GM19025 (cell line): ENCODE measurements at regions not wholly inside any gene's neighbourhood (a gene's known extent, or its start where the extent isn't known, plus 50 kb on each side); places are given as distances from the start of the nearest gene placed in this dataset.

Source experiments
- ATAC-seq: cut with Tn5 transposase; IDR thresholded peaks from one replicate; pipeline ENCODE4 v1.9.1; 2021; ENCODE audit warnings: mild to moderate bottlenecking, low read depth, moderate library complexity; ENCODE audit not compliant: unreplicated experiment

DNA sequence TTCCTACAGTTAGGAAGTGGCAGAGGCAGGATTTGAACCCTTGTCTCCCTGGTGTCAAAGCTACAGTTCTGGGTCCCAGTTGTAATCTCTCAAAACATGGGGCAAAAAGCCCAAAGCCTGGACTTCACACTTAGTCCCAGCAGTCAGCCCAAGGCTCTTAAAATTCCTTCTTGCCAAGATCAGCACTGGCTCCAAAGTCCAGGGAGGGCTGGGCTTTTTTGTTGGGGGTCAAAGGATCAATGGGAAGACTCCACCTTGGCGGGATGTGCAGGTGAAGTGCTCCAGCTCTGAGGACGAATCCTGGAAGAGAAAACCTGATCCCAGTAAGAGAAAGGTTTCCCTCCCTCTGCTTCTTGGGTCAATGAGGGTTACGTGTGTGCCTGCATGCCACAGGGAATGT lies 195.5 kb downstream of the HAPSTR1 start:
- ATAC-seq: no peak

DNA sequence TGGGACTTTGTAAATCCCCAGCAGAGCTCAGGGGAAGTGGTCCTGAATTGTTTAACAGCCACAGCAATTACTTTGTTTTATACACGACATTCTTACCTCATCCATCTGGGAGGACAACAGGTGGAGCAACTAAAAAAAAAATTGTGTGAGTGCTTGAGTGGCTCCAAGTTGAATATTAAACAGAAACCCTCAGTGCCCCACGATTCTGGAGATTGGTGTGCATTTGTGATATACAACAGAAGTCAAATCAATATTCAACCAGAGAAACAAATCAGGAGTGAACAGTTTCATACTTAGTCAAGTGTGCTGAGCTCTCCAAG lies 204.8 kb downstream of the HAPSTR1 start:
- ATAC-seq: no peak

DNA sequence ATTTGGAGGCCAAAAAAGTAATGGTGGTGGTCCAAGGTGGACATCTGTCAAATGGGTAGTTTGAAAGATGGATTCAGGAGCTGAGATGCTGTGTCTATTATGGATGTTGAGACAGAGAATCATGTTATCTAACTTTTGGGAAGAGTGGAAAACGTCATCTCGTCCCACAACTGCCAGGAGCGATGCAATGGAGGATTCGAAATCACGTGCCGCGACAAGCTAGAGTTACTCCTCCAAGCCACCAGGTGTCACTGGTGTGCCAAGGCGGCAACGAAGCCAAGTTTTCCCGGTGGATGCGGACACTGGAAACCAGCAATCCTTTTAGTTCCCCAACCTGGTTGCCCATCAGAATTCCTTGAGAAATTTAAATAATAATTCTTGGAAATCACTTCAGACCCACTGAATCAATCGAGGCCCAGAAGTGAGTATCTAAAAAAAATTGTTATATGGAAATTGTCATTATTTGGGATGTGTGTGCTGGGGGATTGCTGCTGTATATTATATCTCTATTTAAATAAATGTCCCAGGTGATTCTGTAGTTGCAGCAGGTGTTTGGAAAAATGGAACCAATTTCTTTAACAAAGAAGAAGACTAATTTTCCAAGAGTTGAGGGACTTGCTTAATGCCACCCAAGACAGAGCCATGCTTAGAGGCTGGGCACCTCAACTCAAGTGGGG lies 206.1 kb downstream of the HAPSTR1 start:
- ATAC-seq: no peak

DNA sequence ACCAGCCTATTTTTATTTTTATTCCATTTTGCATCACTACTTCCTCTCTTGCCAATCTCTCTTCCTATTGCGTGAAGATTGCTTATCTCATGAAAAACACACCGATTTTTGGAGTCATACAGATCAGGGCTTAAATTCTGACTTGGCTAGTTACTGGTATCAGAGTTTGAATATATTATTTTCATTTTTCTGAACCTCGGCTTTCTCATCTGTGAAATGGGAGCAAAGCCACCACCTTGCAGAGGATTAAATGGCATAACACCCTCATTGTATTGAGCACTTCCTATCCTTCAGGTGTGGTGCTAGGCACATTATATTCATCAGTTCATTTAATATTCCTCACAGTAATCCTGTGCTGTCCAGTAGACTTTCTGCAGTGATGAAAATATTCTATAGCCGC lies 208.8 kb downstream of the HAPSTR1 start:
- ATAC-seq: no peak

DNA sequence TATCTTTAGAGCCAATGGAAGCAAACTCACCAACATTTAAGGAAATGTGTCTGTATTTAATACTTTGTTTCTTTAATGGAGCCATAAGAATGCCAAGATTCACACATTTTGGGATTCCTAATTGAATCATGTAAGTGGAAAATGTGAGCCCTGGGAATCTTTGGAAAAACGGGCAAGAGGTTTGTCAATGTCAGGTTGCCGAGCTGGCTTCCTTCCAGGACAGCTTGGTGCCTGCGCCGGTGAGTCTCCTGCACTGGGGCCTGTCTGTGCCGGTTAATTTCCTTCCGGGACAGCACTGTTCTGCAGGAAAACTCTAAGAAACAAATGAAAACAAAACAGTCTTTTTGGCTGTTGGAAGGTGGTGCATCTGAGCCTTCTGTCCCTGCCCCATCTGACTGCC lies 210.6 kb downstream of the HAPSTR1 start:
- no peak for ATAC-seq

DNA sequence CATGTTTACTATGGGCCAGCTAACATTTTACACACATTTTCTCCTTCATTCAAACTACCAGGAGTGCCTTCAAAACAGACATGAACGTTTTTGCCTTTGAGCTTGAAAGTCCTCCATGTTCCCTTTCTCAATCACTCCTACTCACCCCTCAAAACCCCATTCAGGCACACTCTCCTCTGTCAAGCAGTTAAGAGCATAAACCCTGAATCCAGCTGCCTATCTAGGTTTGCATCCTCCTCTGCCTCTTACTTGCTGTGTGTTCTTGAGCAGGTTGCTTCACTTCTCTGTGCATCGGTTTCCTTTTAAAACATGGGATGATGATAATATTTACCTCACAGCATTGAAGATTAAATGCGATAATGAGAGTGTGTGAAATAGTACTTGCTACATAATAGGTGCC lies 215.3 kb downstream of the HAPSTR1 start:
- ATAC-seq: no peak

DNA sequence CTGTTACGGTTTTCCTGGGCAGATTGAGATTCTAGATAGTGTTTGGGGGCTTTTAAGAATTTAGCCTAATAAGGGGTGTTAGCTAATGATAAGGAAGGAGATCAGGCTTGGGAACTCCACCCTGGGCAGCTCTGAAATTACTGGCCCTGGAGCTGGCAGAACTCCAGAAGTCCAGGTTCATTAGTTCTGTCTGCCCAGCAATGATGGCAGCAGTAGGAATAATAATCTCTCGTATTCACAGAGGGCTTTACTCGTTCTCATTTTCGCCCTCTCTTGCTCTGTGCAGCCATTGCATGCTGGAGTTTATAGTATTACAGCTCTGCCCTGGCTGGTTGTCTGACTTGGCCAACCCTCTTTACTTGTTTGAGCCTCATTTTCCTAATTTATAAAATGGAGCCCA lies 216.0 kb downstream of the HAPSTR1 start:
- ATAC-seq: no peak

DNA sequence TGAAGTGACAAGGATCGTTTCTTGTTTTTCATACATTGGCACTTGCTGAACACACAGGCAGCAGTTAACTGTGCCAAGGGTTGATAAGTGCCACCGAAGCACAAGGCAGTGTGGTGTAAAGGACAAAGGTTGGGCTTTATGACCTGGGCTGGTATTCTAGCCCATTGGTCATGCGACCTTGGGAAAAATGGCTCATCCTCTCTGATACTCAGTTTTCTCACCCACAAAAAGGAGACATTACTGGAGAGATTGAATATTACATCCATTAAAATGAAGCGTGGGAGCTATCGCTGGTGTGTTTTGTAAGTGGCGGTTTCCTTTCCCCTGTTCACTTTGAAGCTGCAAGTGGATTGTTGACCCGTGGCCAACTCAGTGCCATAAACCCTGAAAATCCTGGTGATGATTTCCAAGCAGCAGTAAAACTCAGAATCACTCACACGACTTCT lies 216.9 kb downstream of the HAPSTR1 start:
- no peak for ATAC-seq

DNA sequence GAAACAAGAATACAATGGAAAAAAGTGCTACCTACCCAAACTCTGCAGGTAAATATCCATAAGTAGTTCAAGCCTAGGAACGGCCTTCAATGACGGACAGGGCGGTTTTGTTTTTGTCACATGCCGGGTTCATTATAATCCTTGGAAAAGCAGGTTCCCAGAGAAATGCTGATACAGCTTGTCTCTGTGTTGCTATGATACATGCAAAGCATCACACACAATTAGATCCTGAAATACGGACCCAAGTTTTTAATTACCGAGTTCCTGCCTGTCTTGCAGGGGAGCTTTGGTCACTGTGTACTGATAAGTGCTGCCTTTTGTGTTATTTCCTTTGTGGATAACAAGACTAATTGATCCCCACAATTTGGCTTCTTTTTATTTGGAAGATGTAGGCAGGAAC lies 217.4 kb downstream of the HAPSTR1 start:
- no peak for ATAC-seq

DNA sequence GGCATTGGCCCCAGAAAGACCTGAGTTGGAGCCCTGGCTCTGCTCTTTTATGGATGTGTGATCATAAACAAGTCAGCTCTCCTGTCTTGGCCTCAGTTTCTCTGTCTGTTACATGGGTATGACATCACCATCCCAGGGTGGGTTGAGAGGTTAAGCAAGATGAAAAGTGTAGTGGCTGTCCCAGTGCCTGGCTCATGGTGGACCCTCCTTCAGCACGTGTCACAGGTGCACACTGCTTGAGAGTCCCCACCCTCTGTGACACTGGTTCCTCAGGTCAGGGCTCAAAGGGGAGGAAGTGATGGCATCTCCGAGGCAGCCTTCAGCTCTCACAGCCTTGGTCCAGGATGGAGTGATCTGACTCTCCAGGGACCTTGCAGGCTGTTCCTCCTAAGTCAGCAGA lies 218.4 kb downstream of the HAPSTR1 start:
- ATAC-seq: no peak

DNA sequence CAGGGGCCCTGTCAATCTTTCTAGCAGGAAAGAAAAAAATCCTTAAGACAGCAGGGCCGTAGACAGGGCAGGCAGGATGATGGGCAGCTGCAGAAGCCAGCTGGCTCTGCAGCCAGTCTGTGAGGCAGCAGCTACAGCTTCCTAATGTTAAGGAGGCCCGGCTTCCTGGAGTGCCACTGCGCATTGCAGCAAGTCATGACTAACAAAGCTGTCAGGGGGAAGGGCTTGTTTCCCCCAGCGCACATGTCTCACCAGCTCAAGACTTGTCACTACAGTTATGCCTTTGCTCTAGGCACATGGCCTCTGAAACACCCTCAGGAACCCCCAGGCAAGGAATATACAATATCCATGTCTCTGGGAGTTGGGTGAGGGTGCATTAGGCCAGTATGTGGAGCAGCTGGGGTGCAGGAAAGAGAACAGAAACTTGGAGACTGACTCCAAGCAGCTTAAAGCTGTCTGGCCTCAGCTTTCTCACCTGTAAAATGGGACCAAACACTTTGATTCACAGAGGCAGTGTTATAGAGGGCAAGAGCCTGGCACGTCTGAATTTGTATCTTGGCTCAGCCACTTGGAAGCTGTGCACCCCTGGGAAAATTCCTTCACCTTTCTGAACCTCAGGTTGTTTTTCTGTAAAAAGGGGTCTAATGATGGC lies 220.0 kb downstream of the HAPSTR1 start:
- no peak for ATAC-seq

DNA sequence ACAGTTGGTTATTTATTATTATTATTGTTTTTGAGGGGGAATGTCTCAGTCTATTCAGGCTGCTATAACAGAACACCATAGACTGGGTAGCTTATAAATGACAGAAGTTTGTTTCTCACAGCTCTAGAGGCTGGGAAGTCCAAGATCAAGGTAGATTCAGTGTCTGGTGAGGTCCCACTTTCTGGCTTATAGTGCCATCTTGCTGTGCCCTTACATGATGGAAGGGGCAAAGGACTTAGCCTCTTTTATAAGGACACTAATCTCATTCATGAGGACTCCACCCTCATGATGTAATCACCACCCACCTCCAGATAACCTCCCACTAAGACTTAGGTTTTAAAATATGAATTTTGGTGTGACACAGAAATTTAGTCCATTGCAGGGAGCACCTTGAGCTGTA lies 224.6 kb downstream of the HAPSTR1 start:
- no peak for ATAC-seq

DNA sequence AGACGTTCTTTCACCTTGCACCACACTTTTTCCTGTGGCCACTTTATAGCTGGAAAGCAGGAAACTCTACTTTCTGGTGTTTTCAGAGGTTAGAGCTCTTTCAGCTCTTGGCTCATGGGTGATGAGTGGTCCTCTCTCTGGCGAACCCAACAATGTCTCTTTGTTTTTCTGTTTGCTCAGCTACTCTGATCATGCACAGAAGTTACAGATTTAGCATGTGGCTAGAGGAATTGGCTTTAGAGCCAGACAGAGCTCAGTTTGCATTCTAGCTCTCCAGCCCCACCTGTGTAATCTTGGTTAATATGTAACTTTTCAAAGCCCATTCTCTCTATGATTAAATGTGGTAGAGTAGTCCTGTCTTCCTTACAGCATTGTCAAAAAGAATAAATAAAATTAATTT lies 225.2 kb downstream of the HAPSTR1 start:
- no peak for ATAC-seq

DNA sequence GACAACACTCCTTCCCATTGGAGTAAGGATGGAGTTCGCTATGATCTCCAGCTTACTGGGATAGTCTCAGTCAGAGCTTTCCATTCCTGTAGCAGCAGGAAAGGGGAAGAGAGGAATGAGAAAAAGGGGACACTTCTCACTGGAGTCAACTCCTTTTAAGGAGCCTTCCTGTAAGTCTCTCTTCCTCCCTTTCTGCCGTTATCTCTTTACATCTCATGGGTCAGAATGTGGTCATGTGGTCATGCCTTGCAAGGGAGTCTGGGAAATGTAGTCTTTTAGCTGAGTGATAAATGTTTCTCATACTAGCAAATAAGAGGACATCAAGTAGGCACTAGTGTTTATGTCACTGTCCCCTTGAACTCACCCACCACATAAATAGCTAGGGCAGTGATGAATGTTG lies 227.3 kb downstream of the HAPSTR1 start:
- no peak for ATAC-seq

DNA sequence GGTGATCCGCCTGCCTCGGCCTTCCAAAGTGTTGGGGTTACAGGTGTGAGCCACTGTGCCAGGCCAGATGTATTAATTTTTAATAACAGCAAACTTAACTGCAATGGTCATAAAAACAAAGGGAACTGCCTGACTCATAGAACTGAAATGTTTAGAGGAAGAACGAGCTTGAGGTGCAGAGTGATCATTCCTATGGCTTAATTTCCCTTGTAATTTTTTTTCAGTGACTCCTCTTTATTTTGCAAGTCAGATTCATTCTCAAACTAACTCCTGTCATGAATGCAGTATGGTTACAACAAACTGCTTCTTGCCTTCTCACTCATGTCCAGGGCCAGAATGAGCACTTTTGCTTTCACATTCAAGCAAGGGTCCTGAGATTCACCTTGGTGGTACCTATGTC lies 231.3 kb downstream of the HAPSTR1 start:
- no peak for ATAC-seq

DNA sequence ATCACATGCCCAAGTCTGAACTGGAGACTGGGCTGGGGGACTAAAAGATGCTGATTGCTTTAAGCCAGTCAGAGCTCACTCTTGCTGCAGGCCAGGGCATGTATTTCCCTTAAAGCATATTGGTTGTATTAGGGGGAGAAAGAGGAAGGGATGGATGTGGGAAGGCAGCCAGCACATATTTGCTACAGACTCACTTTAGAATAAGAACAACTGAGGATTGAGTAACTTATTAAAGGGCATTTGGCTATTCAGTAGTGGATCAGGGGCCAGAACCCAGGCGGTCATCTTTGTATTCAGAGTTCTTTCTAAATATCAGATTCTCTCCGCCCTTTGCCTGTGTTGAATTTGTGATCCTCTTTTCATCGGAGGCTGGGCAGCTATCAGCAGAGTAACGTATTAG lies 231.7 kb downstream of the HAPSTR1 start:
- ATAC-seq: no peak

DNA sequence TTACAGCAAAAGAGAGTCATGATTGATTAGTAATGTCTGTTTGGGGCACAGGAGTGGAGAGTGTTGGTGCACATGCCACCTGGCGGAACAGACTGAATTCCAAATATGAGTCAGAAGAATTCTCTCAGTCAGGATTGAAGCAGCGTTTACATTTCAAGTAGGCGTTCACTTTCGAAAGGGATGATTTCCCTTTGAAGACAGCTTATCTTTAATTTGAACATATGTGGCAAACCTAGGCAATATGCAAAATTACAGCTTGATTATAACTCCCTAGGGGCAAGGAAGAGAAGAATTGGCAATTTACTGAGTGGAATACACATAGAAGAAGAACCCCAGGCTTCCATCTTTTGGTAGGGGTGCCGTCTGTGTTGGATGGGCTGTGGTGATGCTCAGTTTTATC lies 235.8 kb downstream of the HAPSTR1 start:
- no peak for ATAC-seq

DNA sequence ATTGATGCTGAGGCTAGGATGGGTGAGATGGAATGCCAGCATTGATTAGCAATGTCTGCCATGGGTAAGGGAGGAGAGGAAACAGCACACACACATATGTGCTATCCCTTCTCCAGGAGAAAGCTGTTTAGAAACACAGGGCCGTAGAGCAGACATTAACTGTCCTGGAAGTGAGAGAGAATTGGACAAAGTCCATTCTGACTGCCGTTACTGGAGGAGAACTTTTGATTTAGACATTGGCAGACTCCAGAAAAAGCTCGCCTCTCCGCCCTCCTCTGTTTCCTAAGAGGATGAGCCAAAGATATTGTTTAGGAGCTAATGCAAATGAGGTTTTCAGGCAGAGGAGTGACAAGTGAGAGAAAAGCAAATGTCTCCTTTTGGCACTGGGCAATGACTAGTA lies 237.0 kb downstream of the HAPSTR1 start:
- no peak for ATAC-seq

DNA sequence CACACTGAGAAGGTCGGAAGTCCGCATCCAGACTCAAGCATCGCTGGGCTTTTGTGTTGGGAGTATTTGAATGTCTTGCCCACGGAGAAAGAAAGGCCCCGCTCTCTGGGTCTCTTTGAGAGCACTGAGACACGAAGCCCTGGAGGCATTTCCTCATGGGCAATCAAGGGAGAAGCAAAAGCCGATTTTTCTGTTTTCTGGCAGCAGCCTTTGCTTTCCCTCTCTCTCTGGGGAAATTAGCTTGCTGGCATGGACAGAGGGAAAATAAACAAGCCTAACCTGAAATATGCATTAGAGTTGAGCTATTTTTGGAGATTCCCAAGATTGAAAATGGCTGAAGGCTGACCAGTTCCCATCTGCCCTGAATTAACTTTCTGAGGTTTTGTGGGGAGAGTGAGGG lies 238.7 kb downstream of the HAPSTR1 start:
- no peak for ATAC-seq

DNA sequence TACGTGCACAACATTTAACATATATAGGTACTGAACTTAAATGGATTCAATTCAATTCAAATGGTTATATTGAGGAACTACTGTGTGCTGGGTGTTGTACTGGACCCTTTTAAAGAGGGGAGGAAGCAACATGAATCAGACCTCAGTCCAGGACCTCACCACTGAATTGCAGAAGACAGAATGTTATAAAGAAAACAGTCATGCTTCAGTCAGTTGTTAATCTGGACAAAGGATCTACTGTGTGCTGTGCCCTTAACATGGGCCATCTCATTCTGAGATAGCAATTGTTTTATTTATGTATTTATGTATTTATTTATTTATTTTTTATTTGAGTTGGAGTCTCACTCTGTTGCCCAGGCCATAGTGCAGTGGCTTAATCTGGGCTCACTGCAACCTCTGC lies 240.1 kb downstream of the HAPSTR1 start:
- ATAC-seq: no peak

DNA sequence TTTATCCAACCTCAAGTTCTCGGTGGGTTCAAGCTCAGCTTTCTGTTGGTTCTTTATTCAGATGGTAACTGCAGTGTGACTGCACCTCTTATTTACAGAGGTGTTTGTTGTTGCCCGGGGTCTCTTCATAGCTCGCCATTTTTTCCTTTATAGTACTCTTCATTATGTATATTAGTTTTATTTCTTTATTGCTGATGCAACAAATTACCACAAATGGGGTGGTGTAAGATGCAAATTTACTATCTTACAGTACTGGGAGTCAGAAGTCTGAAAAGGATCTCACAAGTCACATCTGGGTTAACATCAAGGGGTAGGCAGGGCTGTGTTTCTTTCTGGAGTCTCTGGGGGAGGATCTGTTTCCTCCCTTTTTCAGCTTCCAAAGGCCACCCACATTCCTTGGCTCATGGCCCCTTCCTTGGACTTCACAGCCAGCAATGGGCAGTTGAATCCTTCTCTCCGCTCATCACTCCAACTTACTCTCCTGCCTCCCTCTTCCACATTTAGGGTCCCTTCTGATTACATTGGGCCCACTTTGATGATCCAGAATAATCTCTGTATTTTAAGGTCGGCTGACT lies 241.2 kb downstream of the HAPSTR1 start:
- no peak for ATAC-seq

DNA sequence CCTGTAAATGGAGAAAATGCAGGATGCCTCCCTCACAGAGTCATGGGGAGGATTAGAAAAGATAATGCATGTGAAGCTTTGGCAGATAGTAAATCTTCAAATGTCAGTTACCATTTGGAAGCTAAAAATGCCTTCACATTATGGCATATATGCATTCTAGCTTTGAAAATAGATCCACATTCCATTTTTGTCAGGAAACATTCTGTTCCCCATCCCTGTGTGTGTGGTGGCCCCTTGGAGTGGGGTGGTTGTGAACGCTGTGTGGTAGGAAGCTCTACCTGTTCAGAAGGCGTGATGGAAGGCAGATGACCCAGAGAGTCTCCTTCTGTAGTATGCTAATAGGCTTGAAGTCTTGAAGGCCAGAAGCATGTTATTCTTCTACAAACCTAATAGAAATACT lies 242.0 kb downstream of the HAPSTR1 start:
- ATAC-seq: no peak
